Bronchial epithelial cell (primary cell): ENCODE measurements at regions not wholly inside any gene's neighbourhood (a gene's known extent, or its start where the extent isn't known, plus 50 kb on each side); places are given as distances from the start of the nearest gene placed in this dataset.
"Not testable (repeated sequence)": the region's sequence is repeated elsewhere in the genome, so short reads cannot be mapped to it uniquely, and the experiment has no call there.

Experiments
- DNase-seq: peaks from one replicate; pipeline ENCODE4 v3.0.0-alpha.2; 2010; ENCODE audit warnings: low read depth
- FAIRE-seq: peaks from 2 replicates; lab custom pipeline; 2011; peaks lifted over from hg19 to GRCh38; lab: Jason Lieb, UNC
- H3K27me3 ChIP-seq: 2 replicates; pipeline ENCODE4 v1.5.1; 2011; ENCODE audit warnings: low read length; ENCODE audit not compliant: control insufficient read depth, insufficient read depth
- H3K36me3 ChIP-seq: 2 replicates; pipeline ENCODE4 v1.5.1; 2011; ENCODE audit warnings: low read length; ENCODE audit not compliant: control insufficient read depth, insufficient read depth
- H3K4me3 ChIP-seq: 2 replicates; pipeline ENCODE4 v1.5.1; 2011; ENCODE audit warnings: mild to moderate bottlenecking, low read depth, low read length, control low read depth

DNA sequence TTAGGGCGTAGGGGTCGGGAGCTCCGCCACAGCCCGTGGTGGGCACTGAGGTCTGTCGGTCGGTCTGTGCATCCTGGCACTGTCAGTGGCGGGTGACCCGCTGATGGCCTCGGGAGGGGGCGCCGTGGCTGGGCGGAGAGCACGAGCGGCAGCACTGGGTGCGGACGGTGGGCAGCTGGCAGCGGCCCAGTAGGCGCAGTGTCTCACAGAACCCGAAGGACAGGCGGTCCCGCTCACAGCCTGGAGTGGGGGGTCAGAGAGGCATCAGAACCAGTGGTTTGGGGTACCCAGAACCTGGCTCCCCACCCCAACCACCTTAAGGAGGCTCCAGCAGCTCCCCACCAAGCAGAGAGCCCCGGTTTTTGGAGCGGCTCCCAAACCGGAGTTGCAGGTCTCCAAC lies 124.9 kb upstream of the AKAP13 start:
- not testable (repeated sequence) for FAIRE-seq, H3K27me3 ChIP-seq, H3K36me3 ChIP-seq, DNase-seq, H3K4me3 ChIP-seq

DNA sequence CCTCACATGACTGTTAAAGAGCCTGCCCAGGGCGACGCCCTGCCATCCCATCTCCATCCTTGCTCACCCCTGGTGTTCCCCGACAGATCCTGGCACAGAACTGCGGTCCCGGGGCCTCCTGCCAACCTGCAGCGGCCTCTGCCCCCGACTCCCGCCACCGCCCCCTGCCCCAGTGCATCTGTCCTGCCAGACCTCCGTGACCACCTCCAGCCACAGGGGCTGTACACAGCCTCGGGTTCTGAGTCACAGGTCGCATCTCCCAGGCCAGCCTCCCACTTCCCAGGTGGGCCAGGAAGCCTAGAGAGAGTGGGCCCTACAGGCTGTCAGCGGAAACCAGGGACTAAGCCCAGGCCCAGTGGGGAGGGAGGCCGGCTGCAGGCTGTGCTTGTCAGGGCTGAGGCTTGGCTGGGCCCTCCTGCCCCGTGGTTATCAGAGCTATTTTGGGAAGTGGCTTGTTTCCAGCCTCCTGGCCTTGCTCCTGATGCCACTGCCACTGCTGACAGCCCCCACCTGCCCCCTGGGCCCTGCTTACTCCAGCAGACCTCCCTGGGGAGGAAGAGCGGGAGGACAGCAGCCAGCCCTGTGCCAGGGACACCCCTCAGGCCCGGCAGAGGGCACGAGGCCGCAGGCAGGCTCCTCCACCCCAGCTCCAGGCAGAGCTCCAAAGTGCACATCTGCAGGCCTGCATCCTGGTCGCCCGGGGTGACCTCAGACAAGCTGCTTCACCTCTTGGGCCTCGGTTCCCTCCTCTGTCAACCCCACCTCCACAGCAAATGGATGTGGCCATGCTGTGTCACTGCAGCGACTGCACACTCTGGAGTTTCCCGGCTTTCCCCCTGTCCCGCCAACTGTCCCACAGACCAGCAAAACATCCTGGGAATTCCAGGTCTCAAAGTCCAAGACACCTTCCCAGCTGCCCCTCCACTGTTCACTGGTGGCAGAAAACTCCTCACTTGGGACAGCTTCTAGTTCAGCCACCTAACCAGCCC lies 124.1 kb upstream of the AKAP13 start:
- not testable (repeated sequence) for FAIRE-seq, DNase-seq, H3K27me3 ChIP-seq, H3K36me3 ChIP-seq, H3K4me3 ChIP-seq

DNA sequence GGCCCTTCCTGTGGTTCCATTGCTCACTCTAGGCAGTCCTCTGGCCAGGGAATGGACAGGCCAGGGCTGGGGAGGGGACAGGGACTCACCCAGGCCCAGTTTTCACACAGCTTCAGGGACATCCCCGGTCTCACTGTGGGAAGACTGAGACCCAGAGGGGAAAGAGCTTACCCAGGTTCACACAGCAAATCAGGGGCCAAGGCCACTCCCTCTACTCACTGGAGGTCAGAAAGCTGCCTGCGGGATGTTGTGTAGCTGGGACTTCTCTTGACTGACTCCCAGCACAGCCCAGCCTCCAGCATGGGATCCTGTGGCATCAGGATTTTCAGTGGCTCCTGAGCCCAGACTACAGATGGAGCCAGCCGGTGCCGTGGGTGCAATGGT lies 122.3 kb upstream of the AKAP13 start:
- H3K27me3 ChIP-seq, DNase-seq, H3K36me3 ChIP-seq, FAIRE-seq, H3K4me3 ChIP-seq: not testable (repeated sequence)

- not testable (repeated sequence) for FAIRE-seq, H3K4me3 ChIP-seq, DNase-seq, H3K36me3 ChIP-seq, H3K27me3 ChIP-seq
Measured at GRCh38 chr15:85258559-85259209, 121.7 kb upstream of the AKAP13 start.

DNA sequence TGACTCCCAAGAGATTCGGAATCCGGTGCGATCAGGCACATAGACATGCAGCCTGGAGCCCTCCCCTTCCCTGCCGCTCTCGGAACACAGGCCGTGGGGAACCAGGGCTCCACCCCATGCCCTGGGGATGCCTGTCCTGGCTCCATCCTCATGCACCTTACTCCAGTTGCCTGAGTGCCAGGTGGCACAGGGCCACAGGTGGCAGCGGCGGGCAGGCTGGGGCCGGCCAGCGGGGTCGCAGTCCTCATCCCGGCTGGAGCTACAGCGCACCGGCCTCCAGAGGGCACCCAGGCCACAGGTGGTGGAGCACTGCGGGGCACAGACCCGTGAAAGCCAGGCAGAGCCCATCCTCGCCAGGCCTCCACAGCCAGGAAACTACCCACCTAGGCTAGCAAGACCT lies 119.9 kb upstream of the AKAP13 start:
- not testable (repeated sequence) for DNase-seq, H3K36me3 ChIP-seq, FAIRE-seq, H3K27me3 ChIP-seq, H3K4me3 ChIP-seq

DNA sequence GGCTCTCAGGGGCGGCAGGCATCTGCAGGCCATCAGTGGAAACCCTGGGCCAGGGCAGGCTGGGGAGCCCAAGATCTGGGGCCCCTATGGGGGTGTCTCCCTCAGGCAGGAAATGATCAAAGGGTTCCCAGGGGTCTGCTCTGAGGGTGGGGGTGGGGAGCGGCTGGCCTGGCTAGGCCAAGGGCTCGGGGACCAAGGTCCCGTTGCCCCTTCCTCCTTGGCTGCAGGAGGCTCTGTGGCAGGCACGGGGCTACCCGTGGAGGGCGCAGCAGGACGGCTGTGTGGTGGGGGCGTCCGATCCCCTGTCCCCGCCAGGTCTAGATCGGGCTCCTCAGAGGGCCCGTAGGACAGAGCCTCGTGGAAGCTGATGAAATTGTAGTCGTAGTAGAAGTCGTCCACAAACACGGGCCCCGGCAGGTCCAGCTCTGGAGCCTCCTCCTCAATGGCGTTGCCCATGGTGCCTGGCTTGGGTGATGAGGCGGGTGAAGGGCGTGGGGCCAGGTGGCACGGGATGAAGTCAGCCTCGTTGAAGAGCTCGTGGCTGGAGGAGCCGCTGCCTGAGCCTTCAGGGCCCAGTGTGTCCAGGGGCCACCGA lies 117.8 kb upstream of the AKAP13 start:
- H3K27me3 ChIP-seq, H3K4me3 ChIP-seq, FAIRE-seq, DNase-seq, H3K36me3 ChIP-seq: not testable (repeated sequence)

GRCh38 chr15:85263842-85264440 lies 116.5 kb upstream of the AKAP13 start:
- H3K27me3 ChIP-seq, DNase-seq, FAIRE-seq, H3K4me3 ChIP-seq, H3K36me3 ChIP-seq: not testable (repeated sequence)

GRCh38 chr15:85264614-85265190 lies 115.7 kb upstream of the AKAP13 start:
- not testable (repeated sequence) for H3K4me3 ChIP-seq, DNase-seq, FAIRE-seq, H3K27me3 ChIP-seq, H3K36me3 ChIP-seq

GRCh38 chr15:85267158-85267857 lies 113.1 kb upstream of the AKAP13 start:
- FAIRE-seq, H3K4me3 ChIP-seq, H3K36me3 ChIP-seq, H3K27me3 ChIP-seq, DNase-seq: not testable (repeated sequence)
